IMR-90 (cell line): ENCODE measurements at regions not wholly inside any gene's neighbourhood (a gene's known extent, or its start where the extent isn't known, plus 50 kb on each side); places are given as distances from the start of the nearest gene placed in this dataset.
"Not testable (repeated sequence)": the region's sequence is repeated elsewhere in the genome, so short reads cannot be mapped to it uniquely, and the experiment has no call there.

ENCODE experiments used
- ATAC-seq: fragments of 200-7000 bp; cut with Tn5 transposase; 2 replicates; pipeline ENCODE4 v1.9.1; 2020; ENCODE audit warnings: low read depth, mild to moderate bottlenecking, moderate library complexity
- BruUV-seq: library from RNA; stranded (reverse); fragments of 400-500 nt; replicated peaks from 2 replicates; lab custom pipeline; 2021; lab: Mats Ljungman, UMichigan
- CTCF ChIA-PET: fragments of 300-600 bp; formaldehyde crosslinking; extraction: SDS; loops from one replicate; lab custom pipeline; 2021; ENCODE audit warnings: antibody characterized with exemption; lab: Yijun Ruan, JAX
- POLR2A ChIA-PET: fragments of 300-600 bp; sonication (Branson Sonifier 250); formaldehyde crosslinking; loops from one replicate; lab custom pipeline; 2022; ENCODE audit warnings: antibody characterized with exemption; ENCODE audit not compliant: unreplicated experiment; lab: Charles Lee
- DNase-seq: peaks from one replicate; pipeline ENCODE4 v3.0.0; 2013
- H2AFZ ChIP-seq: replicated peaks from 2 replicates; pipeline ENCODE3; 2013; ENCODE audit warnings: low read length, mild to moderate bottlenecking; ENCODE audit not compliant: poor library complexity
- H2AK5ac ChIP-seq: 2 replicates; pipeline ENCODE4 v1.6.1; 2013; ENCODE audit warnings: low read depth, low read length, inconsistent platforms
- H2AK9ac ChIP-seq: replicated peaks from 2 replicates; pipeline ENCODE3; 2013; ENCODE audit warnings: mild to moderate bottlenecking, low read depth, low read length, moderate library complexity; ENCODE audit not compliant: poor library complexity
- H2BK120ac ChIP-seq: 2 replicates; pipeline ENCODE4 v1.6.1; 2013; ENCODE audit warnings: low read depth, low read length, inconsistent platforms
- H2BK15ac ChIP-seq: 3 replicates; pipeline ENCODE4 v1.6.1; 2013; ENCODE audit warnings: low read depth, low read length, inconsistent platforms
- H2BK20ac ChIP-seq: 2 replicates; pipeline ENCODE4 v1.6.1; 2013; ENCODE audit warnings: low read depth, mild to moderate bottlenecking, inconsistent platforms, low read length, moderate library complexity
- H2BK5ac ChIP-seq: 2 replicates; pipeline ENCODE4 v1.6.1; 2013; ENCODE audit warnings: mild to moderate bottlenecking, low read depth, low read length, inconsistent platforms; ENCODE audit not compliant: poor library complexity, severe bottlenecking
- H3K14ac ChIP-seq: replicated peaks from 2 replicates; pipeline ENCODE4 v1.6.1; 2013; ENCODE audit warnings: low read depth, low read length, inconsistent platforms
- H3K18ac ChIP-seq: 2 replicates; pipeline ENCODE4 v1.6.1; 2013; ENCODE audit warnings: low read depth, low read length, control low read depth
- H3K23ac ChIP-seq: 2 replicates; pipeline ENCODE4 v1.6.1; 2013; ENCODE audit warnings: low read depth, low read length, inconsistent platforms
- H3K27ac ChIP-seq: 2 replicates; pipeline ENCODE4 v1.5.1; 2013; ENCODE audit warnings: mild to moderate bottlenecking, control low read depth, low read length; ENCODE audit not compliant: insufficient read depth
- H3K27me3 ChIP-seq: 2 replicates; pipeline ENCODE4 v1.6.1; 2013; ENCODE audit warnings: low read length; ENCODE audit not compliant: control insufficient read depth, insufficient read depth
- H3K36me3 ChIP-seq: 2 replicates; pipeline ENCODE4 v1.6.1; 2013; ENCODE audit warnings: low read length, mixed read lengths; ENCODE audit not compliant: control insufficient read depth, insufficient read depth
- H3K4ac ChIP-seq: 2 replicates; pipeline ENCODE4 v1.6.1; 2013; ENCODE audit warnings: low read depth, low read length, inconsistent platforms
- H3K4me1 ChIP-seq: 2 replicates; pipeline ENCODE4 v1.6.1; 2013; ENCODE audit warnings: low read length, mixed read lengths; ENCODE audit not compliant: control insufficient read depth, insufficient read depth
- H3K4me2 ChIP-seq: 2 replicates; pipeline ENCODE4 v1.6.1; 2013; ENCODE audit warnings: low read depth, mild to moderate bottlenecking, control low read depth, low read length, moderate library complexity
- H3K4me3 ChIP-seq: 2 replicates; pipeline ENCODE4 v1.5.1; 2013; ENCODE audit warnings: low read depth, mild to moderate bottlenecking, control low read depth, low read length, moderate library complexity; ENCODE audit not compliant: insufficient read depth
- H3K56ac ChIP-seq: 2 replicates; pipeline ENCODE4 v1.6.1; 2013; ENCODE audit warnings: low read length, inconsistent platforms; ENCODE audit not compliant: insufficient read depth; ENCODE audit errors: extremely low read depth
- H3K79me1 ChIP-seq, 2 experiments: 2 replicates each; pipeline ENCODE4 v1.6.1; 2013; ENCODE audit warnings: low read length in 2 of 2, inconsistent platforms in 1 of 2, low read depth in 1 of 2
- H3K9ac ChIP-seq: 2 replicates; pipeline ENCODE4 v1.6.1; 2013; ENCODE audit warnings: low read depth, low read length, control low read depth
- H3K9me1 ChIP-seq: 2 replicates; pipeline ENCODE4 v1.6.1; 2013; ENCODE audit warnings: low read length, inconsistent platforms; ENCODE audit not compliant: insufficient read depth
- H3K9me3 ChIP-seq: 2 replicates; pipeline ENCODE4 v1.6.1; 2013; ENCODE audit warnings: low read length; ENCODE audit not compliant: control insufficient read depth, insufficient read depth
- H4K20me1 ChIP-seq: 2 replicates; pipeline ENCODE4 v1.6.1; 2013; ENCODE audit warnings: low read length, inconsistent platforms; ENCODE audit not compliant: insufficient read depth
- H4K5ac ChIP-seq: 2 replicates; pipeline ENCODE4 v1.6.1; 2013; ENCODE audit warnings: mild to moderate bottlenecking, low read depth, low read length, control low read depth
- H4K8ac ChIP-seq, 2 experiments: 2 replicates each; pipeline ENCODE4 v1.6.1; 2013; ENCODE audit warnings: low read depth in 2 of 2, low read length in 2 of 2, control low read depth in 1 of 2, inconsistent platforms in 1 of 2
- H4K91ac ChIP-seq: 2 replicates; pipeline ENCODE4 v1.6.1; 2013; ENCODE audit warnings: low read depth, low read length, inconsistent platforms; ENCODE audit not compliant: insufficient read depth
- BHLHE40 ChIP-seq: fragments of 150-350 bp; IDR thresholded peaks from 2 replicates; pipeline ENCODE4 v1.6.1; 2016; ENCODE audit warnings: mild to moderate bottlenecking, low read depth, low read length
- CEBPB ChIP-seq: IDR thresholded peaks from 2 replicates; pipeline ENCODE4 v1.6.1; 2012; ENCODE audit warnings: low read depth, low read length, improper control_type of control experiment
- CHD1 ChIP-seq: IDR thresholded peaks from 2 replicates; pipeline ENCODE4 v1.6.1; 2012; ENCODE audit warnings: low read depth, low read length, improper control_type of control experiment
- MAZ ChIP-seq: IDR thresholded peaks from 2 replicates; pipeline ENCODE4 v1.6.1; 2012; ENCODE audit warnings: low read depth, mild to moderate bottlenecking, low read length, improper control_type of control experiment, moderate library complexity, borderline replicate concordance
- NFE2L2 ChIP-seq: fragments of 150-350 bp; IDR thresholded peaks from 2 replicates; pipeline ENCODE4 v1.6.1; 2016; ENCODE audit warnings: low read depth, mild to moderate bottlenecking, low read length
- RFX5 ChIP-seq: IDR thresholded peaks from 2 replicates; pipeline ENCODE4 v1.8.0; 2012; ENCODE audit warnings: low read depth, mild to moderate bottlenecking, low read length, moderate library complexity
- SMC3 ChIP-seq: fragments of 150-350 bp; IDR thresholded peaks from 2 replicates; pipeline ENCODE4 v1.6.1; 2016; ENCODE audit warnings: low read depth, mild to moderate bottlenecking, antibody characterized with exemption, low read length, moderate library complexity
- WGBS, 2 experiments: methylation state at CpG; one replicate each; pipeline versions ENCODE4 v1.1.5 to v1.1.7; 2013; ENCODE audit warnings: missing lambda C conversion rate in 2 of 2; ENCODE audit not compliant: insufficient read length in 1 of 2; ENCODE audit errors: extremely low coverage in 2 of 2; 5-methylcytosine and 5-hydroxymethylcytosine counted together
- dilution Hi-C: fragments of 300-500 bp; cut with HindIII; formaldehyde crosslinking; loops from one replicate; pipeline ENCODE4 v1.14.3; 2018; ENCODE audit warnings: low sequenced_read_pairs; ENCODE audit not compliant: unreplicated experiment
- in situ Hi-C: fragments of 300-500 bp; cut with MboI; formaldehyde crosslinking; loops from 3 replicates; pipeline ENCODE4 v1.14.3; 2019; ENCODE audit warnings: low sequenced_read_pairs, inconsistent platforms, mixed read lengths
- intact Hi-C: fragments of 100-400 bp; cut with micrococcal nuclease; formaldehyde crosslinking; loops from 2 replicates; pipeline ENCODE4 v1.10.0; 2022

DNA sequence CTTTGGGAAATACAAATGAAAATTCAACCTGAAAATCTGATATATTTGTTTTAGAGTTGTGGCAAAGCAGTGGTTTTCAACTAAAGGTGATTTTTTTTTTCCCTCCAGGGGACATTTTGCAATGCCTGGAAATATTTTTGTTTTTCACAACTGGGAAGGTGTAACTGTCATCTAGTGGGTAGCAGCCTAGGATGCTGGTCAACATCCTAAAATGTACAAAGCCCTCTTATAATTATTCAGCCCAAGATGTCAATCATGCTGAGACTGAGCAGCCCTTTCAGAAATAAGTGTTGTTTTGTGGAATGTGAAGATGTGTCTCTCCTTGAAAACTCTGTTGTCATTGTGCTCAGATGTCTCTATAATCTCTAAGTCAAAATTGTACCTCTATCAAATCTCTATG, 95.2 kb upstream of the NCAM2 start:
- ChIA-PET CTCF (no interaction called here), POLR2A (no interaction called here)
- Histone ChIP-seq H3K18ac (no peak overlapping the region), H3K4ac (no peak overlapping the region), H2AK5ac (no peak overlapping the region), H3K9me1 (no peaks in the 10 kb centered on the region), H3K9ac (no peak overlapping the region), H3K27ac (no peak overlapping the region), H3K4me2 (no peak overlapping the region), H3K4me3 (no peak overlapping the region), H2BK20ac (no peak overlapping the region), H4K5ac (no peak overlapping the region), H2AK9ac (no peak overlapping the region), H3K56ac (no peak overlapping the region), H3K14ac (no peak overlapping the region), H4K91ac (no peak overlapping the region), H3K36me3 (no peaks in the 10 kb centered on the region), H3K79me1 (no peaks in the 10 kb centered on the region), H4K8ac (no peak overlapping the region), H2BK120ac (no peak overlapping the region), H3K23ac (no peak overlapping the region), H3K4me1 (no peaks in the 10 kb centered on the region), H2BK5ac (no peak overlapping the region), H2AFZ (no peak overlapping the region), H3K27me3 (no peaks in the 10 kb centered on the region), H4K20me1 (no peaks in the 10 kb centered on the region), H3K9me3 (peaks cover 10% of the 10 kb centered on the region), H2BK15ac (no peak overlapping the region)
- ATAC-seq (no peak), DNase-seq (no peak)
- no peak for TF ChIP-seq MAZ
- no peak for TF ChIP-seq CHD1
- no peak for TF ChIP-seq BHLHE40
- TF ChIP-seq SMC3 = no peak
- TF ChIP-seq NFE2L2 = no peak
- no peak for TF ChIP-seq CEBPB
- no peak for TF ChIP-seq RFX5
- intact Hi-C loops = no loop called here
- in situ Hi-C loops = no loop called here
- BruUV-seq = no TSS peak
- dilution Hi-C loops = no loop called here

DNA sequence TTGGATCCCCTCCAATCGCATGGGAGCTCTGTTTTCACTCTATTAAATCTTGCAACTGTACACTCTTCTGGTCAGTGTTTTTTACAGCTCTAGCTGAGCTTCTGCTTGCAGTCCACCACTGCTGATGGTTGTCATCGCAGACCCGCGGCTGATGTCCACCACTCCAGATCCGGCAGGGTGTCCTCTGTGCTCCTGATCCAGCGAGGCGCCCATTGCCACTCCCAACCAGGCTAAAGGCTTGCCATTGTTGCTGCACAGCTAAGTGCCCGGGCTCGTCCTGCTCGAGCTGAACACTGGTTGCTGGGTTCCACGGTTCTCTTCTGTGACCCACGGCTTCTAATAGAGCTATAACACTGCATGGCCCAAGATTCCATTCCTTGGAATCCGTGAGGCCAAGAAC, 70.7 kb upstream of the NCAM2 start:
- H4K91ac ChIP-seq, H3K23ac ChIP-seq, H2BK15ac ChIP-seq, H2AK5ac ChIP-seq, BruUV-seq, in situ Hi-C loops, H3K4me1 ChIP-seq, DNase-seq, H3K18ac ChIP-seq, H3K9ac ChIP-seq, H2BK20ac ChIP-seq, H4K20me1 ChIP-seq, H3K27ac ChIP-seq, H3K27me3 ChIP-seq, ATAC-seq, H2AFZ ChIP-seq, H3K9me1 ChIP-seq, H3K4ac ChIP-seq, dilution Hi-C loops, H2BK120ac ChIP-seq, H3K14ac ChIP-seq, H3K36me3 ChIP-seq, H4K5ac ChIP-seq, H3K56ac ChIP-seq, H3K9me3 ChIP-seq, H3K79me1 ChIP-seq, CTCF ChIA-PET, H2AK9ac ChIP-seq, H4K8ac ChIP-seq, H3K4me3 ChIP-seq, intact Hi-C loops, H2BK5ac ChIP-seq, POLR2A ChIA-PET, H3K4me2 ChIP-seq: not testable (repeated sequence)
- WGBS, 2 experiments = 46% methylated on average over 10 of the region's 13 CpGs; no CpG with 5 or more reads in 1 of the 2 experiments
